GM12891 (cell line): ENCODE measurements at regions not wholly inside any gene's neighbourhood (a gene's known extent, or its start where the extent isn't known, plus 50 kb on each side); places are given as distances from the start of the nearest gene placed in this dataset.

ENCODE experiments used
- POLR2A ChIP-seq: IDR thresholded peaks from 2 replicates; pipeline ENCODE4 v1.6.1; 2011; ENCODE audit warnings: low read depth, low read length, control low read depth
- POLR2AphosphoS5 ChIP-seq: IDR thresholded peaks from 2 replicates; pipeline ENCODE4 v1.6.1; 2011; ENCODE audit warnings: low read depth, low read length, control low read depth
- SPI1 ChIP-seq: IDR thresholded peaks from 2 replicates; pipeline ENCODE4 v1.6.1; 2011; ENCODE audit warnings: low read depth, low read length, control low read depth
- TAF1 ChIP-seq: IDR thresholded peaks from 2 replicates; pipeline ENCODE4 v1.6.1; 2011; ENCODE audit warnings: low read depth, low read length, control low read depth

DNA sequence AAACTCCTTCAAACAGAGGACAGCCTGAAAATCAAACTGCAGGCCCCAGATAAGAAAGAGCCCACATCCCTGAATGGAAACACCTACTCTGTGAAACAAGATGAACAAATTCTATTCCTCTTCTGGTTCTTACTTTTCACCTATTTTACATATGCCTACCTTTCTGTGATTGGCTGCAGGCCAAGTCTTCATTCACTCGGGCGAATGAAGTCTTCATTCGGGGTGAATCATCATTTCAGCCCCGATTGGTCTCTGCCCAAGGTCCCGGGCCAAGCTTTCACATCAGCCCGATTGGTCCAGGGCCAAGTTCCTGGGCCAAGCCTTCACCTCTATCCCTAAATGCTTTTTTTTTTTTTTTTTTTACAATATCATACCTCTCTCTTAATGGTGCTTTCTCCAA, 529.8 kb upstream of the ACTRT1 start:
- TF ChIP-seq POLR2AphosphoS5 (no peak), POLR2A (no peak), TAF1 (no peak), SPI1 (no peak)
